Glutamatergic neuron (in vitro differentiated cells): ENCODE measurements at regions not wholly inside any gene's neighbourhood (a gene's known extent, or its start where the extent isn't known, plus 50 kb on each side); places are given as distances from the start of the nearest gene placed in this dataset.

Experiments used
- DNase-seq: peaks from one replicate; pipeline ENCODE4 v3.0.0; 2022
- H3K27ac Mint-ChIP-seq: one replicate; pipeline ENCODE4 v1.8.0; 2020; ENCODE audit warnings: mild to moderate bottlenecking, mixed read lengths, inconsistent platforms; ENCODE audit not compliant: unreplicated experiment
- H3K27me3 Mint-ChIP-seq: one replicate; pipeline ENCODE4 v1.8.0; 2020; ENCODE audit warnings: mild to moderate bottlenecking, moderate library complexity, mixed read lengths, inconsistent platforms; ENCODE audit not compliant: unreplicated experiment
- H3K36me3 Mint-ChIP-seq: one replicate; pipeline ENCODE4 v1.8.0; 2020; ENCODE audit warnings: mild to moderate bottlenecking, mixed read lengths, inconsistent platforms; ENCODE audit not compliant: unreplicated experiment
- H3K4me1 Mint-ChIP-seq: one replicate; pipeline ENCODE4 v1.8.0; 2020; ENCODE audit warnings: mild to moderate bottlenecking, low read depth, mixed read lengths, inconsistent platforms; ENCODE audit not compliant: unreplicated experiment
- H3K4me3 Mint-ChIP-seq: one replicate; pipeline ENCODE4 v1.8.0; 2020; ENCODE audit warnings: mild to moderate bottlenecking, mixed read lengths, inconsistent platforms; ENCODE audit not compliant: unreplicated experiment
- H3K9me3 Mint-ChIP-seq: one replicate; pipeline ENCODE4 v1.8.0; 2020; ENCODE audit warnings: mild to moderate bottlenecking, moderate library complexity, mixed read lengths, inconsistent platforms; ENCODE audit not compliant: unreplicated experiment
- CTCF ChIP-seq: fragments of 200-600 bp; sonication (generic); IDR thresholded peaks from one replicate; pipeline ENCODE4 v1.5.0; 2021; ENCODE audit not compliant: partially characterized antibody, unreplicated experiment

- H3K36me3 Mint-ChIP-seq: no peaks in the 10 kb centered on the region
- no peak overlapping the region for H3K4me3 Mint-ChIP-seq
- H3K27me3 Mint-ChIP-seq: no peaks in the 10 kb centered on the region
- TF ChIP-seq CTCF: no peak
- no peak overlapping the region for H3K27ac Mint-ChIP-seq
- DNase-seq: no peak
- H3K9me3 Mint-ChIP-seq: no peaks in the 10 kb centered on the region
- no peaks in the 10 kb centered on the region for H3K4me1 Mint-ChIP-seq
Observed at GRCh38 chr1:65042467-65042866, 76.1 kb upstream of the JAK1 start.

GRCh38 chr1:65044411-65044810 is 78.1 kb upstream of the JAK1 start:
- Mint-ChIP-seq H3K4me1 (no peaks in the 10 kb centered on the region), H3K27ac (no peak overlapping the region), H3K27me3 (no peaks in the 10 kb centered on the region), H3K4me3 (no peak overlapping the region), H3K36me3 (no peaks in the 10 kb centered on the region), H3K9me3 (no peaks in the 10 kb centered on the region)
- no peak for TF ChIP-seq CTCF
- DNase-seq: no peak

- H3K27me3 Mint-ChIP-seq: no peaks in the 10 kb centered on the region
- H3K4me1 Mint-ChIP-seq: no peaks in the 10 kb centered on the region
- H3K4me3 Mint-ChIP-seq: no peak overlapping the region
- TF ChIP-seq CTCF: no peak
- H3K36me3 Mint-ChIP-seq: no peaks in the 10 kb centered on the region
- DNase-seq: no peak
- no peaks in the 10 kb centered on the region for H3K9me3 Mint-ChIP-seq
- no peak overlapping the region for H3K27ac Mint-ChIP-seq
Observed at GRCh38 chr1:65045022-65045817, 78.9 kb upstream of the JAK1 start.

GRCh38 chr1:65048335-65048734 is 82.0 kb upstream of the JAK1 start:
- Mint-ChIP-seq H3K9me3 (no peaks in the 10 kb centered on the region), H3K36me3 (no peaks in the 10 kb centered on the region), H3K4me1 (no peaks in the 10 kb centered on the region), H3K4me3 (no peak overlapping the region), H3K27me3 (no peaks in the 10 kb centered on the region), H3K27ac (no peak overlapping the region)
- no peak for TF ChIP-seq CTCF
- DNase-seq: no peak

- Mint-ChIP-seq H3K9me3 (peaks cover 2% of the 10 kb centered on the region), H3K36me3 (peaks cover 4% of the 10 kb centered on the region), H3K27me3 (no peaks in the 10 kb centered on the region), H3K27ac (no peak overlapping the region), H3K4me1 (no peaks in the 10 kb centered on the region), H3K4me3 (no peak overlapping the region)
- DNase-seq: no peak
- TF ChIP-seq CTCF: no peak
Observed at GRCh38 chr1:65049941-65050713, 83.8 kb upstream of the JAK1 start.
